K562 (cell line): ENCODE measurements at regions not wholly inside any gene's neighbourhood (a gene's known extent, or its start where the extent isn't known, plus 50 kb on each side); places are given as distances from the start of the nearest gene placed in this dataset.
A peak's percentile ranks its signal among the peaks of the same experiment; 100 is the strongest.

ENCODE experiments used
- CBX8 ChIP-seq: fragments of 200-600 bp; sonication (generic); IDR thresholded peaks from 2 replicates; pipeline ENCODE4 v1.6.1; 2012; ENCODE audit warnings: borderline replicate concordance, mixed run types, low read depth, mild to moderate bottlenecking, moderate library complexity, mixed read lengths, low read length, control low read depth, inconsistent platforms; ENCODE audit not compliant: poor library complexity, severe bottlenecking; ENCODE audit errors: extremely low read depth
- JUND ChIP-seq, 2 experiments: IDR thresholded peaks; 2 replicates in 1 of 2; 3 replicates in 1 of 2; pipeline ENCODE4 v1.6.1; 2011; ENCODE audit warnings: borderline replicate concordance in 2 of 2, low read depth in 2 of 2, low read length in 2 of 2, improper control_type of control experiment in 1 of 2, missing biosample characterization in 1 of 2, missing genetic modification characterization in 1 of 2, missing genetic modification reagents in 1 of 2
- KAT7 ChIP-seq: sonication (generic); formaldehyde crosslinking; IDR thresholded peaks from 2 replicates; pipeline ENCODE4 v1.8.0; 2022; ENCODE audit warnings: missing genetic modification reagents, mild to moderate bottlenecking, borderline replicate concordance
- MCM2 ChIP-seq: fragments of 450-650 bp; IDR thresholded peaks from 2 replicates; pipeline ENCODE4 v1.6.1; 2017; ENCODE audit warnings: low read depth, mild to moderate bottlenecking
- MECOM ChIP-seq: fragments of 250-450 bp; sonication (Bioruptor Pico); IDR thresholded peaks from 2 replicates; pipeline ENCODE4 v1.8.0; 2022; ENCODE audit warnings: inconsistent platforms
- POLR2AphosphoS2 ChIP-seq: IDR thresholded peaks from 2 replicates; pipeline ENCODE4 v1.6.1; 2012; ENCODE audit warnings: low read length, improper control_type of control experiment
- POLR2G ChIP-seq: fragments of 200-400 bp; formaldehyde crosslinking; IDR thresholded peaks from 2 replicates; pipeline ENCODE4 v1.6.1; 2017; ENCODE audit warnings: low read depth, mild to moderate bottlenecking, antibody characterized with exemption, low read length, moderate library complexity
- SMAD1 ChIP-seq: fragments of 150-350 bp; IDR thresholded peaks from 2 replicates; pipeline ENCODE4 v1.6.1; 2014; ENCODE audit warnings: low read length, low read depth; ENCODE audit not compliant: partially characterized antibody
- SRSF7 ChIP-seq: fragments of 200-400 bp; formaldehyde crosslinking; optimal IDR thresholded peaks from 2 replicates; pipeline ENCODE3; 2017; ENCODE audit warnings: mild to moderate bottlenecking, low read depth, low read length
- TCF3 ChIP-seq: sonication (generic); formaldehyde crosslinking; IDR thresholded peaks from 2 replicates; pipeline ENCODE4 v1.4.0; 2020; ENCODE audit warnings: mild to moderate bottlenecking, missing genetic modification reagents
- TGIF2 ChIP-seq: sonication (generic); formaldehyde crosslinking; IDR thresholded peaks from 2 replicates; pipeline ENCODE4 v1.8.1; 2022; ENCODE audit warnings: mild to moderate bottlenecking, missing genetic modification reagents, moderate library complexity
- XRCC3 ChIP-seq: fragments of 450-650 bp; IDR thresholded peaks from 2 replicates; pipeline ENCODE4 v1.6.1; 2017; ENCODE audit warnings: mild to moderate bottlenecking, moderate library complexity
- ZNF174 ChIP-seq: fragments of 250-450 bp; sonication (Bioruptor Pico); IDR thresholded peaks from 2 replicates; pipeline ENCODE4 v1.4.0; 2020; ENCODE audit warnings: mild to moderate bottlenecking
- ZNF79 ChIP-seq: fragments of 250-450 bp; sonication (Bioruptor Pico); IDR thresholded peaks from 2 replicates; pipeline ENCODE4 v1.4.0; 2020; ENCODE audit warnings: low read depth, mild to moderate bottlenecking, moderate library complexity
- TF ChIP-seq, protein P1 (sequence below), 2 experiments: IDR thresholded peaks in 1 of 2; conservative IDR thresholded peaks in 1 of 2; 2 replicates each; pipeline ENCODE4 v1.6.1; 2016; ENCODE audit warnings: low read depth in 2 of 2, mild to moderate bottlenecking in 1 of 2, missing compliant biosample characterization in 1 of 2, missing genetic modification characterization in 1 of 2, moderate library complexity in 1 of 2
- TF ChIP-seq, protein P2 (sequence below): sonication (generic); formaldehyde crosslinking; IDR thresholded peaks from 2 replicates; pipeline ENCODE4 v1.8.1; 2022; ENCODE audit warnings: missing genetic modification reagents
- TF ChIP-seq, protein P3 (sequence below): sonication (generic); formaldehyde crosslinking; IDR thresholded peaks from 2 replicates; pipeline ENCODE4 v1.8.0; 2022; ENCODE audit warnings: missing genetic modification reagents, mild to moderate bottlenecking, borderline replicate concordance
- TF ChIP-seq, protein P4 (sequence below): IDR thresholded peaks from 2 replicates; pipeline ENCODE4 v1.6.1; 2016; ENCODE audit warnings: missing genetic modification characterization, missing compliant biosample characterization

DNA sequence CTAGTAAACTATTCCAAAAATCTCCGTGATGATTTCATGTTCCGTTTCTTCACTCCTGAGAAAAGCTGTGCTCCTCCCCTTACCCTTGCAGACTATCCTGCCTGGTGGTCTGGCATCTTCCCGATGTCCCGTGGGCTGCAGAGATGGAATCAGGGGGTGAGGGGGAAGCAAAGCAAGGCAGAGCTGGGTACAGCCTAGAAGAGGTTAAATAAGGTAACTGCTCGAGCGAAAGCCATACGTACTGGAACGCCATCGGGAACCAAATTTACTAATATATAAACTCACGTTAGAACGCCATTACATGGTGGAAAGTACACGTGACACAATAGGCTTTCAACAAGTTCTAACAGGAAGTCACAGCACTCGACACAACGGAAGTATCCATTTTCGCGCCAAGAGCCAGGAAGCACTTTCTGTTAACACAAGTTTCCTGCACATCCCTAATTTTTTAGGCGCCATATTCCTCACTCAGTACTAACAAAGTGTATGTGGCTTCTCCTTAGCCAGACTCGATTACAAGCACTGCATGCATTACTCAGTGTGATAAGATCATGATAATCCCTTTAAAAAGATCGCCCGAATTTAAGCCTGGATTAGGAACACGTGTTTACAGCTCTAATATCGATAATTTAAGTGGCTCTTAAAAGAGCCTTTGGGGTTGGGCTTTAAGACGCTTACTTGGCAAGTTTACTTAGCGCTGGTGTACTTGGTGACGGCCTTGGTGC lies 101.6 kb upstream of the PRSS16 start (continued):
- TF ChIP-seq ZNF79 (no peak), POLR2AphosphoS2 (no peak; the same call in 1 of the 2 replicates), XRCC3 (no peak; the same call in 1 of the 2 replicates), TCF3 (no peak), SRSF7 (no peak), KAT7 (CRISPR knock-in tag) (no peak; the same call in 1 of the 2 replicates), ZNF174 (CRISPR knock-in tag) (no peak), SMAD1 (peak; percentile 53), MECOM (peak; percentile 73; the same call in 1 of the 2 replicates), TGIF2 (CRISPR knock-in tag) (no peak), POLR2G (peak; percentile 65), MCM2 (no peak), CBX8 (no peak), JUND (IDR thresholded peaks at IDR 0.05; ENCODE audit: borderline replicate concordance, low read depth, low read length) (peak; percentile 23; the same call in 1 of the 2 replicates), JUND (tag; IDR thresholded peaks at IDR 0.05; ENCODE audit: borderline replicate concordance, low read depth, low read length) (no peak; the same call in 2 of the 3 replicates)
- TF ChIP-seq, protein P1, sequence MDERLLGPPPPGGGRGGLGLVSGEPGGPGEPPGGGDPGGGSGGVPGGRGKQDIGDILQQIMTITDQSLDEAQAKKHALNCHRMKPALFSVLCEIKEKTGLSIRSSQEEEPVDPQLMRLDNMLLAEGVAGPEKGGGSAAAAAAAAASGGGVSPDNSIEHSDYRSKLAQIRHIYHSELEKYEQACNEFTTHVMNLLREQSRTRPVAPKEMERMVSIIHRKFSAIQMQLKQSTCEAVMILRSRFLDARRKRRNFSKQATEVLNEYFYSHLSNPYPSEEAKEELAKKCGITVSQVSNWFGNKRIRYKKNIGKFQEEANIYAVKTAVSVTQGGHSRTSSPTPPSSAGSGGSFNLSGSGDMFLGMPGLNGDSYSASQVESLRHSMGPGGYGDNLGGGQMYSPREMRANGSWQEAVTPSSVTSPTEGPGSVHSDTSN (CRISPR knock-in tag; IDR thresholded peaks at IDR 0.05; ENCODE audit: low read depth) = no peak
- TF ChIP-seq, protein P1 (tag; conservative IDR thresholded peaks at IDR 0.05; ENCODE audit: low read depth) = no peak
- TF ChIP-seq, protein P2, sequence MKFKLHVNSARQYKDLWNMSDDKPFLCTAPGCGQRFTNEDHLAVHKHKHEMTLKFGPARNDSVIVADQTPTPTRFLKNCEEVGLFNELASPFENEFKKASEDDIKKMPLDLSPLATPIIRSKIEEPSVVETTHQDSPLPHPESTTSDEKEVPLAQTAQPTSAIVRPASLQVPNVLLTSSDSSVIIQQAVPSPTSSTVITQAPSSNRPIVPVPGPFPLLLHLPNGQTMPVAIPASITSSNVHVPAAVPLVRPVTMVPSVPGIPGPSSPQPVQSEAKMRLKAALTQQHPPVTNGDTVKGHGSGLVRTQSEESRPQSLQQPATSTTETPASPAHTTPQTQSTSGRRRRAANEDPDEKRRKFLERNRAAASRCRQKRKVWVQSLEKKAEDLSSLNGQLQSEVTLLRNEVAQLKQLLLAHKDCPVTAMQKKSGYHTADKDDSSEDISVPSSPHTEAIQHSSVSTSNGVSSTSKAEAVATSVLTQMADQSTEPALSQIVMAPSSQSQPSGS = no peak
- TF ChIP-seq, protein P3, sequence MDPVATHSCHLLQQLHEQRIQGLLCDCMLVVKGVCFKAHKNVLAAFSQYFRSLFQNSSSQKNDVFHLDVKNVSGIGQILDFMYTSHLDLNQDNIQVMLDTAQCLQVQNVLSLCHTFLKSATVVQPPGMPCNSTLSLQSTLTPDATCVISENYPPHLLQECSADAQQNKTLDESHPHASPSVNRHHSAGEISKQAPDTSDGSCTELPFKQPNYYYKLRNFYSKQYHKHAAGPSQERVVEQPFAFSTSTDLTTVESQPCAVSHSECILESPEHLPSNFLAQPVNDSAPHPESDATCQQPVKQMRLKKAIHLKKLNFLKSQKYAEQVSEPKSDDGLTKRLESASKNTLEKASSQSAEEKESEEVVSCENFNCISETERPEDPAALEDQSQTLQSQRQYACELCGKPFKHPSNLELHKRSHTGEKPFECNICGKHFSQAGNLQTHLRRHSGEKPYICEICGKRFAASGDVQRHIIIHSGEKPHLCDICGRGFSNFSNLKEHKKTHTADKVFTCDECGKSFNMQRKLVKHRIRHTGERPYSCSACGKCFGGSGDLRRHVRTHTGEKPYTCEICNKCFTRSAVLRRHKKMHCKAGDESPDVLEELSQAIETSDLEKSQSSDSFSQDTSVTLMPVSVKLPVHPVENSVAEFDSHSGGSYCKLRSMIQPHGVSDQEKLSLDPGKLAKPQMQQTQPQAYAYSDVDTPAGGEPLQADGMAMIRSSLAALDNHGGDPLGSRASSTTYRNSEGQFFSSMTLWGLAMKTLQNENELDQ (CRISPR knock-in tag) = 0 out of 2 replicates have a peak, but pooled peaks have one; percentile 72
- TF ChIP-seq, protein P4, sequence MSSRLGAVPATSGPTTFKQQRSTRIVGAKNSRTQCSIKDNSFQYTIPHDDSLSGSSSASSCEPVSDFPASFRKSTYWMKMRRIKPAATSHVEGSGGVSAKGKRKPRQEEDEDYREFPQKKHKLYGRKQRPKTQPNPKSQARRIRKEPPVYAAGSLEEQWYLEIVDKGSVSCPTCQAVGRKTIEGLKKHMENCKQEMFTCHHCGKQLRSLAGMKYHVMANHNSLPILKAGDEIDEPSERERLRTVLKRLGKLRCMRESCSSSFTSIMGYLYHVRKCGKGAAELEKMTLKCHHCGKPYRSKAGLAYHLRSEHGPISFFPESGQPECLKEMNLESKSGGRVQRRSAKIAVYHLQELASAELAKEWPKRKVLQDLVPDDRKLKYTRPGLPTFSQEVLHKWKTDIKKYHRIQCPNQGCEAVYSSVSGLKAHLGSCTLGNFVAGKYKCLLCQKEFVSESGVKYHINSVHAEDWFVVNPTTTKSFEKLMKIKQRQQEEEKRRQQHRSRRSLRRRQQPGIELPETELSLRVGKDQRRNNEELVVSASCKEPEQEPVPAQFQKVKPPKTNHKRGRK (tag) = no peak
